ENCODE measurements at regions not wholly inside any gene's neighbourhood (a gene's known extent, or its start where the extent isn't known, plus 50 kb on each side); places are given as distances from the start of the nearest gene placed in this dataset.
"Not testable (repeated sequence)": the region's sequence is repeated elsewhere in the genome, so short reads cannot be mapped to it uniquely, and the experiment has no call there.

- no peak for DNase-seq
Measured at GRCh38 chr11:10998674-10999073, 140.8 kb upstream of the ZBED5 start.

- no peak for DNase-seq
Measured at GRCh38 chr11:10996678-10997077, 138.8 kb upstream of the ZBED5 start.

DNA sequence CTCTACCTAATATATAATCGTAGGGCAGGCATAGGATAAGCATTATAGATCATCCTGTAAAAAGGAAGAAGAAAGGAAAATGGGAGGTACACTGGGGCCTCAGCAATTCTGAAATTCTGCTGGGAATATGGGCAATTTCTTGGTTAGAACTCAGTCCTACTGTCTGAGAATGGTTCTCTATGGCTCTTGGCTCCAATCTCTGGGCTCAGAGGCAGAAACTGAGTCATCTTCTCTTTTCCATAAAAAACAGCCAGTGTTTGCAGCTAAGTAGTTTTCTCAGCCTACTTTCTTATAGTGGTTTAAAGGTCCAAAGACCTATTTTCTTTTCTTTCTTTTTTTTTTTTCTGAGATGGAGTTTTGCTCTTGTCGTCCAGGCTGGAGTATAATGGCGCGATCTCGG lies 135.8 kb upstream of the ZBED5 start:
- DNase-seq: no peak

- no peak for DNase-seq
Measured at GRCh38 chr11:10993186-10993585, 135.3 kb upstream of the ZBED5 start.

- DNase-seq: no peak
Measured at GRCh38 chr11:10991393-10991792, 133.5 kb upstream of the ZBED5 start.

GRCh38 chr11:10990637-10991193 lies 132.9 kb upstream of the ZBED5 start:
- DNase-seq: no peak

DNA sequence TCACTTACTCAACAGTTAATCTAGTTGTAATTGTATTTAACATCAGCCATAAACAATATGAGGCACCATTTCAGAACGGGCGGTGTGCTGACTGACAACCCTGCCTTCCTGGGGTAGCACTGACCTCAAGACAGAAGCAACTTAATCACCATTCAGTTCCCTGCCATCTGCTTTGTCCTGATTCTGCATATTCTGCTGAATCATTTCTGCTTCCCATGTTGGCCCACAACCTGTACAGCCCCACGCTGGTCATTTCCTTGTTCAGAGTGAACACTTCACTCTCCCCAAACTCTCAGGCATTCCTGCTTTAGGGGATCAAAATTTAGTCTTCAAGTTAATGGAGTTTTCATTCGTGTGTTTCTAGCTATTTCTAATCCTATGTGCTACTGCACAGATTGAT lies 132.3 kb upstream of the ZBED5 start:
- no peak for DNase-seq

DNA sequence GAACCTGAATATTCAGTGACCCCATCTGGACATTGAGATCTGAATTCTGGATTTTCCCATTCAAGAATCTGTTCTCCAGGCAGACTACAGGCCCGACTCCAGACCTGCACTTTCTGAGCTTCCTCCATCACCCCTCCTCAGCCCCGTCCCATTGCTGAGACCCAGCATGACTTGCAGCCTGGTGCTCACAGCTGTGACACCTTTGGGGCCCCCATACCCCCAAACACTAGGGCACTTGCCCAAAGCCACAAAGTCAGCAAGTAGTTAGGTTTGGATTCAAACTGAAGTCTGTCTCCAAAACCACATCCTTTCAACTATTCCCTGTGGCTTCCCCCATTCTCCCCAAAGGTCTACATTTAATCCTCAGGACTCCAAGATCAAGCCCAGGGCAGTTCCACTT lies 128.2 kb upstream of the ZBED5 start:
- DNase-seq: no peak

GRCh38 chr11:10984742-10985141 lies 126.9 kb upstream of the ZBED5 start:
- no peak for DNase-seq

DNA sequence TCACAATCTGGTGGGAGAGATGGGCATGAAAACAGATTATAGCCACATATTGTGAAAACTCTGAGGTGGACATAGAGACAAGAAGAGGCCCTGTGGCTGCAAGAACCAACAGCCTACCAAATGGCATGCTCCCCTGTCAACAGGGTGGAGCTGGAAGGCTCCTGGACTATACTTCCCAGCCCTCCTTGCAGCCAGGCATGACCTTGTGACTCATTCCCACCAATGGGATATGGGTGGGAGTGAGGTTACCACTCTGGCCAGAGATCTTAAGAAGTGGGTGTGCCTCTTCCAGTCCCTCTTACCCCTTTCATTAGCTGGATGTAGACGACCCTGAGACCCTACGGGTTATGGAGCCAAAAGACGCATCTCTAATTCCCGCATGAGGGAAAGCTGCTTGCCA lies 126.4 kb upstream of the ZBED5 start:
- DNase-seq: no peak

- DNase-seq: no peak
Measured at GRCh38 chr11:10982704-10983510, 125.1 kb upstream of the ZBED5 start.

- no peak for DNase-seq
Measured at GRCh38 chr11:10979529-10979928, 121.7 kb upstream of the ZBED5 start.

- DNase-seq: no peak
Measured at GRCh38 chr11:10978198-10978597, 120.3 kb upstream of the ZBED5 start.

DNA sequence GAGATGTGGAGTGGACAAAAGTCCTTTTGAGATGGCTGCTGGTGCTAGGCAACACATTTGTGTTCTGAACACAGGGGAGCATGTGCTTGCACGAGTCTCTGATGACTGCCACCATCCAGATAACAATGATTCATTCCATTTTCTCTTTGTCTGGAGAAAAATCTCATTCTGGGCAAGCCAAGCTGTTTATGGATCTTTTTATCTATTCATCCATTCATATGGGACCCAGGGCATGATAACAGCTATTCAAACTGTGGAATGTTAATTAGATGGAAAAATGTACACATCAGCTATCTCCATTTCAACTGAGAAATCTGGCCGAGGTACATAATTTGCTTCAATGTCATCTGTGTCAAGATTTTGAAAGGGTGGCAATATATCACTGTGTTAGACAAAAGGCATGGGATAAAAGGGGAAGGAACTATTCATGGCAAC lies 117.5 kb upstream of the ZBED5 start:
- no peak for DNase-seq

- DNase-seq: no peak
Measured at GRCh38 chr11:10973416-10973815, 115.6 kb upstream of the ZBED5 start.

- no peak for DNase-seq
Measured at GRCh38 chr11:10970926-10971325, 113.1 kb upstream of the ZBED5 start.

DNA sequence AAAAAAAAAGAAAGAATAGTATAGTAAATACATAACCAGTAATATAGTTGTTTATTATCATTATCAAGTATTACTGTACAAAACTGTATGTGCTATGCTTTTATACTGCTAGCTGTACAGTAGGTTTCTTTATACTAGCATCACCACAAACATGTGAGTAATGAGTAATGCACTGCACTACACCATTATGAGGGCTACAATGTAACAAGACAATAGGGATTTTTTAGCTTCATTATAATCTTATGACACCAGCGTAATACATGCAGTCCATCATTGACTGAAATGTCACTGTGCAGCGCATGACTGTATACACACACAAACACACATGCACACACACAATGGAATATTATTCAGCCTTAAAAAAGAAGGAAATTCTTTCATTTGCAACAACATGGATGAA lies 111.5 kb upstream of the ZBED5 start:
- no peak for DNase-seq

GRCh38 chr11:10956884-10957283 lies 99.0 kb upstream of the ZBED5 start:
- not testable (repeated sequence) for DNase-seq

- no peak for DNase-seq
Measured at GRCh38 chr11:10955616-10956015, 97.8 kb upstream of the ZBED5 start.

DNA sequence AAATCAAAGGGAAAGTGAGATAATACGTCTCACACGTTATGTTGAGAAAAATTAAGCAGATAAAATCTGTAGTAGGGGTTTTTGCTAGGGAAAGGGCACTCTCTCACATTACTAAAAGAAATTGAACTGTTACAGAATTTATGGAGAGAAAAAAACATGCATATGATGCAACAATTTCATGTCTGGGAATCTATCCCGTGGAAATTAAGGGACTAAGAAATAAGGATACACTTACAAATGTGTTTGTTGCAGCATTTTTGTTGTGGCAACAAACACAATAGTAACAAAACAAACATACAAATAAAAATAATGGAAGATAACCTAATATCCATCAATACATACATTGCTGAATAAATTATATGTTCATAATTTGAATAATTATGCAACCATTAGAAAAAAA lies 96.3 kb upstream of the ZBED5 start:
- DNase-seq: no peak

GRCh38 chr11:10952872-10953271 lies 95.0 kb upstream of the ZBED5 start:
- DNase-seq: no peak

DNA sequence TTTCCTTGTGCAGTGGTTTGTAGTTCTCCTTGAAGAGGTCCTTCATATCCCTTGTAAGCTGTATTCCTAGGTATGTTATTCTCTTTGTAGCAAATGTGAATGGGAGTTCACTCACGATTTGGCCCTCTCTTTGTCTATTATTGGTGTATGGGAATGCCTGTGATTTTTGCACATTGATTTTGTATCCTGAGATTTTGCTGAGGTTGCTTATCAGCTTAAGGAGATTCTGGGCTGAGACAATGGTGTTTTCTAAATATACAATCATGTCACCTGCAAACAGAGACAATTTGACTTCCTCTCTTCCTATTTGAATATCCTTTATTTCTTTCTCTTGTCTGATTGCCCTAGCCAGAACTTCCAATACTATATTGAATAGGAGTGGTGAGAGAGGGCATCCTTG lies 90.1 kb upstream of the ZBED5 start:
- not testable (repeated sequence) for DNase-seq

- DNase-seq: no peak
Measured at GRCh38 chr11:10946072-10946471, 88.2 kb upstream of the ZBED5 start.

GRCh38 chr11:10945196-10945595 lies 87.3 kb upstream of the ZBED5 start:
- no peak for DNase-seq

DNA sequence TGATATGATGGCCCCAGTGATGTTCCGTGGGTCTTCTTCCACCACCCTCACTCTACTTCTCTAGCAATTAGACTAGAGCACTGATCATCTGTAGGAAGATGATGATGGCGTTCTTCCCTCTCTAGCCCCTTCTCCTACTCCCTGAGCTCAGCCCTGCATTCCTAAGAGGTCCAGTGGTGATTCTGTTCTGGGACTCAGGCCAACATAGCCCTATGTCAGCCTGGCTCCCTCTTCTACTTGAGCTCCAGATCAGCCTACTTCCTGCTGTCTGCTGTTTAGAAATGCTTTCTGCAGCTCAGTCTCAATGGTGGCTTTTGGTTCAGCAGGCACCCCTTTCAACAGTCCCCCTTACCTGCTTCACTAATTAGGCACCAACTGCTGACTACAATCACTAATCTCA lies 86.1 kb upstream of the ZBED5 start:
- DNase-seq: no peak

Measured in midbrain (tissue), 1 donor.